ENCODE measurements at regions not wholly inside any gene's neighbourhood (a gene's known extent, or its start where the extent isn't known, plus 50 kb on each side); places are given as distances from the start of the nearest gene placed in this dataset.

GRCh38 chr13:30119476-30119875 lies 187.9 kb downstream of the KATNAL1 start:
- no peaks in the 10 kb centered on the region for H3K36me3 ChIP-seq (ENCODE audit: control insufficient read depth in 2 of 2, insufficient read depth in 1 of 2, low read length in 2 of 2)
- no peak overlapping the region for H3K4me3 ChIP-seq (ENCODE audit: low read depth, low read length)
- no peak for TF ChIP-seq BCL6B (tag by site-specific recombination; IDR thresholded peaks at IDR 0.05)
- no peaks in the 10 kb centered on the region for H3K9me3 ChIP-seq (ENCODE audit: control insufficient read depth, insufficient read depth, low read depth, low read length)
- ChIA-PET POLR2A (no interaction called here), CTCF (interaction anchor here (1.3 to 1.5 kb wide), 2 partner anchors 13 to 349 kb away, joined by 3 to 4 read pairs; no protein-coding TSS in a partner anchor)
- H3K27ac ChIP-seq (ENCODE audit: extremely low read depth, low read depth, low read length): no peak overlapping the region
- peaks cover under 1% of the 10 kb centered on the region; the same call in 1 of the 2 replicates for H3K4me1 ChIP-seq (ENCODE audit: control insufficient read depth, insufficient read depth, low read length)

GRCh38 chr13:30116379-30116778 lies 191.0 kb downstream of the KATNAL1 start:
- Histone ChIP-seq H3K36me3 (ENCODE audit: control insufficient read depth in 2 of 2, insufficient read depth in 1 of 2, low read length in 2 of 2) (no peaks in the 10 kb centered on the region), H3K4me1 (ENCODE audit: control insufficient read depth, insufficient read depth, low read length) (peaks cover 5% of the 10 kb centered on the region; the same call in 1 of the 2 replicates), H3K27ac (ENCODE audit: extremely low read depth, low read depth, low read length) (no peak overlapping the region), H3K9me3 (ENCODE audit: control insufficient read depth, insufficient read depth, low read depth, low read length) (no peaks in the 10 kb centered on the region), H3K4me3 (ENCODE audit: low read depth, low read length) (no peak overlapping the region)
- ChIA-PET CTCF (interaction anchor here (0.8 to 5.1 kb wide), 4 partner anchors 11 to 465 kb away, joined by 3 to 55 read pairs (median 10); no protein-coding TSS in a partner anchor), POLR2A (no interaction called here)
- no peak for TF ChIP-seq ZNF416 (tag by site-specific recombination; IDR thresholded peaks at IDR 0.05)
- TF ChIP-seq ZNF488 (tag by site-specific recombination; IDR thresholded peaks at IDR 0.05): no peak
- TF ChIP-seq ZBTB8A (tag by site-specific recombination; IDR thresholded peaks at IDR 0.05): no peak
- no peak for TF ChIP-seq ZNF513 (tag by site-specific recombination; IDR thresholded peaks at IDR 0.05)
- TF ChIP-seq ZNF555 (tag by site-specific recombination; conservative IDR thresholded peaks at IDR 0.05): no peak
- TF ChIP-seq ZSCAN16 (tag by site-specific recombination; IDR thresholded peaks at IDR 0.05): no peak
- no peak for TF ChIP-seq ZNF133 (tag by site-specific recombination; IDR thresholded peaks at IDR 0.05)
- TF ChIP-seq ZNF521 (tag by site-specific recombination; IDR thresholded peaks at IDR 0.05): no peak
- TF ChIP-seq RBAK (tag by site-specific recombination; IDR thresholded peaks at IDR 0.05): no peak
- TF ChIP-seq ZNF768 (tag by site-specific recombination; IDR thresholded peaks at IDR 0.05): no peak
- TF ChIP-seq ZNF155 (tag by site-specific recombination; IDR thresholded peaks at IDR 0.05): no peak
- TF ChIP-seq WT1 (tag by site-specific recombination; IDR thresholded peaks at IDR 0.05): no peak
- no peak for TF ChIP-seq KLF17 (tag by site-specific recombination; IDR thresholded peaks at IDR 0.05)
- no peak for TF ChIP-seq REST (tag by site-specific recombination; IDR thresholded peaks at IDR 0.05)
- no peak for TF ChIP-seq ZNF548 (tag by site-specific recombination; IDR thresholded peaks at IDR 0.05)
- no peak for TF ChIP-seq FEZF1 (tag by site-specific recombination; IDR thresholded peaks at IDR 0.05)
- no peak for TF ChIP-seq ZNF274 (IDR thresholded peaks at IDR 0.05; ENCODE audit: low read length)
- no peak for TF ChIP-seq ZNF274 (tag by site-specific recombination; IDR thresholded peaks at IDR 0.05; ENCODE audit: borderline replicate concordance)
- TF ChIP-seq ZNF280D (tag by site-specific recombination; IDR thresholded peaks at IDR 0.05): no peak
- TF ChIP-seq MEIS1 (CRISPR knock-in tag; IDR thresholded peaks at IDR 0.05; ENCODE audit: borderline replicate concordance): no peak
- TF ChIP-seq ZNF18 (tag by site-specific recombination; IDR thresholded peaks at IDR 0.05): no peak
